ENCODE measurements at regions not wholly inside any gene's neighbourhood (a gene's known extent, or its start where the extent isn't known, plus 50 kb on each side); places are given as distances from the start of the nearest gene placed in this dataset.

- H3K27ac ChIP-seq (ENCODE audit: low read depth, low read length, poor library complexity, severe bottlenecking) = no peak overlapping the region
- H3K4me2 ChIP-seq (ENCODE audit: low read length) = no peak overlapping the region
- no peak overlapping the region for H2AFZ ChIP-seq (ENCODE audit: low read length)
Observed at GRCh38 chr3:95162794-95163193, 1099.9 kb downstream of the NSUN3 start.

GRCh38 chr3:95167748-95168147 is 1104.9 kb downstream of the NSUN3 start:
- Histone ChIP-seq H3K27me3 (ENCODE audit: insufficient read depth, low read length) (no peaks in the 10 kb centered on the region), H3K36me3 (ENCODE audit: insufficient read depth, low read length) (no peaks in the 10 kb centered on the region), H2AFZ (ENCODE audit: low read length) (no peak overlapping the region), H3K9me3 (ENCODE audit: low read length) (no peaks in the 10 kb centered on the region), H3F3A (ENCODE audit: insufficient read depth, low read length) (no peaks in the 10 kb centered on the region), H3K9ac (ENCODE audit: low read length) (no peak overlapping the region), H3K27ac (ENCODE audit: low read depth, low read length, poor library complexity, severe bottlenecking) (no peak overlapping the region), H3K79me2 (ENCODE audit: insufficient read depth, low read length) (no peaks in the 10 kb centered on the region), H3K9me2 (ENCODE audit: low read depth, low read length) (no peaks in the 10 kb centered on the region), H3K4me1 (ENCODE audit: insufficient read depth, low read length, severe bottlenecking) (no peaks in the 10 kb centered on the region), H3K4me2 (ENCODE audit: low read length) (no peak overlapping the region), H3K4me3 (ENCODE audit: low read depth, low read length, poor library complexity, severe bottlenecking) (no peak overlapping the region), H4K20me1 (ENCODE audit: insufficient read depth, low read length) (no peaks in the 10 kb centered on the region)
- TF ChIP-seq EZH2 (IDR thresholded peaks at IDR 0.05; ENCODE audit: borderline replicate concordance, low read length) = no peak
- TF ChIP-seq CTCF (IDR thresholded peaks at IDR 0.05; ENCODE audit: low read length) = no peak

More at GRCh38 chr3:95162794-95163193, 1099.9 kb downstream of the NSUN3 start:
- Histone ChIP-seq H4K20me1 (ENCODE audit: insufficient read depth, low read length) (no peaks in the 10 kb centered on the region), H3K9me3 (ENCODE audit: low read length) (no peaks in the 10 kb centered on the region), H3F3A (ENCODE audit: insufficient read depth, low read length) (no peaks in the 10 kb centered on the region), H3K9ac (ENCODE audit: low read length) (no peak overlapping the region), H3K79me2 (ENCODE audit: insufficient read depth, low read length) (no peaks in the 10 kb centered on the region), H3K36me3 (ENCODE audit: insufficient read depth, low read length) (no peaks in the 10 kb centered on the region), H3K4me3 (ENCODE audit: low read depth, low read length, poor library complexity, severe bottlenecking) (no peak overlapping the region), H3K9me2 (ENCODE audit: low read depth, low read length) (no peaks in the 10 kb centered on the region), H3K27me3 (ENCODE audit: insufficient read depth, low read length) (no peaks in the 10 kb centered on the region), H3K4me1 (ENCODE audit: insufficient read depth, low read length, severe bottlenecking) (no peaks in the 10 kb centered on the region)
- no peak for TF ChIP-seq EZH2 (IDR thresholded peaks at IDR 0.05; ENCODE audit: borderline replicate concordance, low read length)
- no peak for TF ChIP-seq CTCF (IDR thresholded peaks at IDR 0.05; ENCODE audit: low read length)

- Histone ChIP-seq H3K36me3 (ENCODE audit: insufficient read depth, low read length) (no peaks in the 10 kb centered on the region), H3K9me2 (ENCODE audit: low read depth, low read length) (no peaks in the 10 kb centered on the region), H4K20me1 (ENCODE audit: insufficient read depth, low read length) (no peaks in the 10 kb centered on the region), H3K4me1 (ENCODE audit: insufficient read depth, low read length, severe bottlenecking) (no peaks in the 10 kb centered on the region), H3K9ac (ENCODE audit: low read length) (no peak overlapping the region), H2AFZ (ENCODE audit: low read length) (no peak overlapping the region), H3K79me2 (ENCODE audit: insufficient read depth, low read length) (no peaks in the 10 kb centered on the region), H3K4me2 (ENCODE audit: low read length) (no peak overlapping the region), H3K4me3 (ENCODE audit: low read depth, low read length, poor library complexity, severe bottlenecking) (no peak overlapping the region), H3F3A (ENCODE audit: insufficient read depth, low read length) (no peaks in the 10 kb centered on the region), H3K27me3 (ENCODE audit: insufficient read depth, low read length) (no peaks in the 10 kb centered on the region), H3K9me3 (ENCODE audit: low read length) (no peaks in the 10 kb centered on the region), H3K27ac (ENCODE audit: low read depth, low read length, poor library complexity, severe bottlenecking) (no peak overlapping the region)
- no peak for TF ChIP-seq EZH2 (IDR thresholded peaks at IDR 0.05; ENCODE audit: borderline replicate concordance, low read length)
- TF ChIP-seq CTCF (IDR thresholded peaks at IDR 0.05; ENCODE audit: low read length) = no peak
Observed at GRCh38 chr3:95168526-95168925, 1105.7 kb downstream of the NSUN3 start.
